Fibroblast of lung (primary cell): ENCODE measurements at regions not wholly inside any gene's neighbourhood (a gene's known extent, or its start where the extent isn't known, plus 50 kb on each side); places are given as distances from the start of the nearest gene placed in this dataset.

ENCODE experiments used
- DNase-seq, 2 donors: peaks; one replicate each; pipeline versions ENCODE4 v3.0.0 to v3.0.0-alpha.2; 2010; ENCODE audit warnings: low read depth in 2 of 2
- H2AFZ ChIP-seq: 2 replicates; pipeline ENCODE4 v1.5.1; 2012; ENCODE audit warnings: low read length, control low read depth, inconsistent platforms
- H3K27ac ChIP-seq: 2 replicates; pipeline ENCODE4 v1.5.1; 2011; ENCODE audit warnings: low read length, control low read depth; ENCODE audit not compliant: insufficient read depth
- H3K27me3 ChIP-seq: 2 replicates; pipeline ENCODE4 v1.5.1; 2011; ENCODE audit warnings: mild to moderate bottlenecking, low read length; ENCODE audit not compliant: control insufficient read depth, insufficient read depth
- H3K36me3 ChIP-seq: 2 replicates; pipeline ENCODE4 v1.5.1; 2011; ENCODE audit warnings: low read length; ENCODE audit not compliant: control insufficient read depth, insufficient read depth
- H3K4me1 ChIP-seq: 2 replicates; pipeline ENCODE4 v1.5.1; 2011; ENCODE audit warnings: low read length; ENCODE audit not compliant: control insufficient read depth, insufficient read depth; ENCODE audit errors: extremely low read depth
- H3K4me2 ChIP-seq: 2 replicates; pipeline ENCODE4 v1.5.1; 2011; ENCODE audit warnings: low read length, control low read depth; ENCODE audit not compliant: insufficient read depth; ENCODE audit errors: extremely low read depth
- H3K4me3 ChIP-seq, 4 experiments: fragments of 200-600 bp in 1 of 4; sonication (generic) in 1 of 4; replicated peaks in 1 of 4; 2 replicates each; pipeline ENCODE4 v1.5.1; 2011 to 2016; ENCODE audit warnings: low read length in 4 of 4, low read depth in 3 of 4, mild to moderate bottlenecking in 3 of 4, control low read depth in 2 of 4, inconsistent platforms in 1 of 4, mixed read lengths in 1 of 4; ENCODE audit not compliant: insufficient read depth in 1 of 4; ENCODE audit errors: control extremely low read depth in 1 of 4
- H3K79me2 ChIP-seq: 2 replicates; pipeline ENCODE4 v1.5.1; 2012; ENCODE audit warnings: mild to moderate bottlenecking, low read length, inconsistent platforms; ENCODE audit not compliant: control insufficient read depth, insufficient read depth
- H3K9ac ChIP-seq: 2 replicates; pipeline ENCODE4 v1.5.1; 2011; ENCODE audit warnings: mild to moderate bottlenecking, low read length, control low read depth; ENCODE audit not compliant: insufficient read depth
- H3K9me3 ChIP-seq: 2 replicates; pipeline ENCODE4 v1.5.1; 2012; ENCODE audit warnings: low read depth, low read length; ENCODE audit not compliant: control insufficient read depth, insufficient read depth
- H4K20me1 ChIP-seq: 2 replicates; pipeline ENCODE4 v1.5.1; 2011; ENCODE audit warnings: low read length; ENCODE audit not compliant: control insufficient read depth, insufficient read depth; ENCODE audit errors: extremely low read depth
- EZH2 ChIP-seq: IDR thresholded peaks from 2 replicates; pipeline ENCODE4 v1.5.1; 2012; ENCODE audit warnings: low read length, control low read depth, mild to moderate bottlenecking; ENCODE audit errors: missing control alignments
- TF ChIP-seq, protein P1 (sequence below), 2 donors: IDR thresholded peaks in 1 of 2; conservative IDR thresholded peaks in 1 of 2; 1 replicate in 1 of 2; 2 replicates in 1 of 2; pipeline ENCODE4 v1.5.1; 2011 to 2012; ENCODE audit warnings: low read length in 2 of 2, control low read depth in 1 of 2, inconsistent platforms in 1 of 2, low read depth in 1 of 2, mild to moderate bottlenecking in 1 of 2

GRCh38 chr12:131491155-131491554 is 219.7 kb upstream of the SFSWAP start:
- Histone ChIP-seq H3K9me3 (no peaks in the 10 kb centered on the region), H3K79me2 (no peaks in the 10 kb centered on the region), H3K27me3 (no peaks in the 10 kb centered on the region), H3K27ac (no peak overlapping the region), H3K4me2 (no peak overlapping the region), H3K36me3 (no peaks in the 10 kb centered on the region), H3K4me3 (no peak overlapping the region), H2AFZ (no peak overlapping the region), H3K9ac (no peak overlapping the region), H4K20me1 (no peaks in the 10 kb centered on the region), H3K4me1 (no peaks in the 10 kb centered on the region)
- DNase-seq = no peak
- TF ChIP-seq, protein P1, sequence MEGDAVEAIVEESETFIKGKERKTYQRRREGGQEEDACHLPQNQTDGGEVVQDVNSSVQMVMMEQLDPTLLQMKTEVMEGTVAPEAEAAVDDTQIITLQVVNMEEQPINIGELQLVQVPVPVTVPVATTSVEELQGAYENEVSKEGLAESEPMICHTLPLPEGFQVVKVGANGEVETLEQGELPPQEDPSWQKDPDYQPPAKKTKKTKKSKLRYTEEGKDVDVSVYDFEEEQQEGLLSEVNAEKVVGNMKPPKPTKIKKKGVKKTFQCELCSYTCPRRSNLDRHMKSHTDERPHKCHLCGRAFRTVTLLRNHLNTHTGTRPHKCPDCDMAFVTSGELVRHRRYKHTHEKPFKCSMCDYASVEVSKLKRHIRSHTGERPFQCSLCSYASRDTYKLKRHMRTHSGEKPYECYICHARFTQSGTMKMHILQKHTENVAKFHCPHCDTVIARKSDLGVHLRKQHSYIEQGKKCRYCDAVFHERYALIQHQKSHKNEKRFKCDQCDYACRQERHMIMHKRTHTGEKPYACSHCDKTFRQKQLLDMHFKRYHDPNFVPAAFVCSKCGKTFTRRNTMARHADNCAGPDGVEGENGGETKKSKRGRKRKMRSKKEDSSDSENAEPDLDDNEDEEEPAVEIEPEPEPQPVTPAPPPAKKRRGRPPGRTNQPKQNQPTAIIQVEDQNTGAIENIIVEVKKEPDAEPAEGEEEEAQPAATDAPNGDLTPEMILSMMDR (conservative IDR thresholded peaks at IDR 0.05 in 1 of 2, IDR thresholded peaks at IDR 0.05 in 1 of 2; ENCODE audit: low read depth in 1 of 2, low read length in 2 of 2) = no peak

DNA sequence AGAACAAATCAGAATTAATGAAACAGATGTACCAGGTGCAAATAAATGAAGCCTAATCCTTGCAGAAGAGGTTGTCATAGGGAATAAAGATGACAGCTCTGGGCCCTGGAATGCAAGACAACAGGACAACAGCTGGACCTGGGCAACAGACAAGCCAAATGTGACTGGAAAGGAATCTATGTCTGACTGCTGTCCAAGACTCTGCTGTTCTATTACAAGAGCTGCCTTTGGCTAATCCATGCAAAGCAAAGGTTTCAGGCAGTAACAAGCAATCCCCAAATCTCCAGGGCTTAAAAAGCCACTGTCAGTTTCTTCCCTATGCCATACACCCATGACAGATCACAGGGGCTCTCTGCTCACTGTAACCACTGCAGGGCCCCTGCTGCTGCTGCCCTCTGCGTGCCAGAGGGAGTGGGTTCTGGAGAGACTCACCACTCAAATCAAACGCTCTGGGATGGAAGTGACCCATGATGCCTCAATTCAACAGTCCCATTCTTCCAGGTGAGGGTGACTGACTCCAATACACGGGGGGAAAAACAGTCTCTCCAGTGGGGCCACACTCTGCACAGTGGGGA is 218.9 kb upstream of the SFSWAP start:
- TF ChIP-seq, protein P1 (conservative IDR thresholded peaks at IDR 0.05 in 1 of 2, IDR thresholded peaks at IDR 0.05 in 1 of 2; ENCODE audit: low read depth in 1 of 2, low read length in 2 of 2) = no peak
- no peak for TF ChIP-seq EZH2
- Histone ChIP-seq H3K4me2 (no peak overlapping the region), H3K4me1 (no peaks in the 10 kb centered on the region), H3K9ac (no peak overlapping the region), H3K27ac (no peak overlapping the region), H3K36me3 (no peaks in the 10 kb centered on the region), H3K9me3 (no peaks in the 10 kb centered on the region), H3K27me3 (no peaks in the 10 kb centered on the region), H3K79me2 (no peaks in the 10 kb centered on the region), H2AFZ (no peak overlapping the region), H3K4me3 (no peak overlapping the region), H4K20me1 (no peaks in the 10 kb centered on the region)
- DNase-seq = no peak

- no peak overlapping the region for H3K9ac ChIP-seq
- no peak for TF ChIP-seq EZH2
- TF ChIP-seq, protein P1 (conservative IDR thresholded peaks at IDR 0.05 in 1 of 2, IDR thresholded peaks at IDR 0.05 in 1 of 2; ENCODE audit: low read depth in 1 of 2, low read length in 2 of 2) = no peak
- no peak for DNase-seq
Observed at GRCh38 chr12:131493068-131493826, 217.6 kb upstream of the SFSWAP start.

More at GRCh38 chr12:131493068-131493826, 217.6 kb upstream of the SFSWAP start:
- no peak overlapping the region for H3K4me3 ChIP-seq
- H3K4me2 ChIP-seq = no peak overlapping the region
- H3K4me1 ChIP-seq = no peaks in the 10 kb centered on the region
- H3K9me3 ChIP-seq = no peaks in the 10 kb centered on the region
- no peak overlapping the region for H3K27ac ChIP-seq
- H3K27me3 ChIP-seq = no peaks in the 10 kb centered on the region
- H3K36me3 ChIP-seq = no peaks in the 10 kb centered on the region
- no peaks in the 10 kb centered on the region for H4K20me1 ChIP-seq
- no peaks in the 10 kb centered on the region for H3K79me2 ChIP-seq
- H2AFZ ChIP-seq = no peak overlapping the region
